ENCODE measurements at regions not wholly inside any gene's neighbourhood (a gene's known extent, or its start where the extent isn't known, plus 50 kb on each side); places are given as distances from the start of the nearest gene placed in this dataset.

GRCh38 chr18:32848826-32849225 is 76.0 kb upstream of the KLHL14 start:
- no peak for DNase-seq (ENCODE audit: insufficient read length)
- FAIRE-seq, result no peak

DNA sequence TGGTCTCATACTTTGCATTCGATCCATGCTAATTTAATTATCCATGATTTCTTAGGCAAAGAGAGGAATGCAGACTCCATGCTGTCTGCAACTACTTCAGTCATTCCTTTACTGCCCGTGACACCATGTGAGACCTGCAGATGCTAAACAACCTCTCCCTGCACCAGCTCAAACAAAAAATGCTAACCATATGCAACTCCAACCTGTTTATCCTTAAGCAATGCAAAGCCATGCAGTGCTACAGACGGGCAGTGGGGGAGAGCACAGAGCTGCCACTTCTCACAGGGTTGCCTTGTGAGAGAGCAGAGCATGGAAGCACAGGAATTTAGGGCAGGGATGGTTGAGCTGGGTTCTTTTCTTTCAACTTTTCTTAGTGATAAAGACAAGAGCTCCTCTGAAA is 74.9 kb upstream of the KLHL14 start:
- TF ChIP-seq TAF1 (IDR thresholded peaks at IDR 0.05; ENCODE audit: borderline replicate concordance, low read depth, low read length) (no peak), POLR2AphosphoS5 (IDR thresholded peaks at IDR 0.05; ENCODE audit: low read depth, low read length) (no peak), POLR2A (IDR thresholded peaks at IDR 0.05; ENCODE audit: low read depth, low read length) (no peak)
- DNase-seq (ENCODE audit: insufficient read length) (no peak), FAIRE-seq (no peak)

More at GRCh38 chr18:32848826-32849225, 76.0 kb upstream of the KLHL14 start:
- TF ChIP-seq TAF1 (IDR thresholded peaks at IDR 0.05; ENCODE audit: borderline replicate concordance, low read depth, low read length) (no peak), POLR2AphosphoS5 (IDR thresholded peaks at IDR 0.05; ENCODE audit: low read depth, low read length) (no peak), POLR2A (IDR thresholded peaks at IDR 0.05; ENCODE audit: low read depth, low read length) (no peak)

GRCh38 chr18:32846896-32847295 is 74.1 kb upstream of the KLHL14 start:
- DNase-seq (ENCODE audit: insufficient read length) (no peak), FAIRE-seq (no peak)
- TF ChIP-seq POLR2AphosphoS5 (IDR thresholded peaks at IDR 0.05; ENCODE audit: low read depth, low read length) (no peak), POLR2A (IDR thresholded peaks at IDR 0.05; ENCODE audit: low read depth, low read length) (no peak), TAF1 (IDR thresholded peaks at IDR 0.05; ENCODE audit: borderline replicate concordance, low read depth, low read length) (no peak)

DNA sequence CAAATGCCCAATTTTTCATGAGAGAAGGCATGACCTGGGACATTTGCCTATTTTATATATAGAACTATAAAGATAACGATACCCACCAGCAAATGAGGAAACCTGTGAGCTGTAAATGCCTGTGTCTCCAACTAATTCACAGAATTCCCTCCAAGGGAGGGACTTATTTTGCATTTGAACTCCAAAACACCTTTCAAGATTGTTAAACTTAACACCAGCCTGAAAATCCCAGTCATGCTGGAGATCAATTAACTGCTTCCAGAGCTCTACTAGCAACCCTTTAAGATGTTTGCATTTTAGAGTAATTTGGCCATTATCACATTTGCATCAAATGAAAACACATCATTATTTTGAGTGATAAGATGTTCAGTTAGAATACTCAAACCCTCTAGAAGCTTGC is 68.1 kb upstream of the KLHL14 start:
- FAIRE-seq (no peak), DNase-seq (ENCODE audit: insufficient read length) (no peak)
- TF ChIP-seq POLR2AphosphoS5 (IDR thresholded peaks at IDR 0.05; ENCODE audit: low read depth, low read length), result no peak
- TF ChIP-seq TAF1 (IDR thresholded peaks at IDR 0.05; ENCODE audit: borderline replicate concordance, low read depth, low read length), result no peak
- TF ChIP-seq POLR2A (IDR thresholded peaks at IDR 0.05; ENCODE audit: low read depth, low read length), result no peak

GRCh38 chr18:32835951-32836350 is 63.1 kb upstream of the KLHL14 start:
- TF ChIP-seq POLR2A (IDR thresholded peaks at IDR 0.05; ENCODE audit: low read depth, low read length) (no peak), POLR2AphosphoS5 (IDR thresholded peaks at IDR 0.05; ENCODE audit: low read depth, low read length) (no peak), TAF1 (IDR thresholded peaks at IDR 0.05; ENCODE audit: borderline replicate concordance, low read depth, low read length) (no peak)
- DNase-seq (ENCODE audit: insufficient read length) (no peak), FAIRE-seq (no peak)

GRCh38 chr18:32831781-32832180 is 59.0 kb upstream of the KLHL14 start:
- TF ChIP-seq POLR2A (IDR thresholded peaks at IDR 0.05; ENCODE audit: low read depth, low read length) (no peak), POLR2AphosphoS5 (IDR thresholded peaks at IDR 0.05; ENCODE audit: low read depth, low read length) (no peak), TAF1 (IDR thresholded peaks at IDR 0.05; ENCODE audit: borderline replicate concordance, low read depth, low read length) (no peak)
- DNase-seq (ENCODE audit: insufficient read length) (no peak), FAIRE-seq (no peak)

DNA sequence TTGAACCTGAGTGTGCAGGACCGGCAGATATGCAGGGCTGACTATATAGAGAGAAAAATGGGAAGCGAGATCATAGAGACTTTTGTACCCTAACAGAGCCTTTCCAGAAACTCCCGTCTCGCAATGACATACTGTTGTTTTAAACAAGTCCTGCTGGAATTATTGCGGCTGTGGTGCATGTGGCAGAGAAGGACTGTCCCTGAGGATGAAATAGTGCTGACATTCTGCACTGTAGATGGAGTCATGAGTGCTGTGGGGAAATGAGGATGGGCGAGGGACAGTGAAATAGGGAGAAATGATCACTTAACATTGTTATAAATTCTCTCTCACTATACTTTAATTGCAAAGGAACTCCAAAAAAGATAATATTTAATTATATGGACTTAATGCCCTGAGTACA is 50.4 kb upstream of the KLHL14 start:
- no peak for TF ChIP-seq POLR2AphosphoS5 (IDR thresholded peaks at IDR 0.05; ENCODE audit: low read depth, low read length)
- no peak for TF ChIP-seq POLR2A (IDR thresholded peaks at IDR 0.05; ENCODE audit: low read depth, low read length)
- no peak for TF ChIP-seq TAF1 (IDR thresholded peaks at IDR 0.05; ENCODE audit: borderline replicate concordance, low read depth, low read length)
- DNase-seq (ENCODE audit: insufficient read length), result no peak
- FAIRE-seq, result no peak

All from GM12892 (cell line).